IPS-18a (cell line): ENCODE measurements at regions not wholly inside any gene's neighbourhood (a gene's known extent, or its start where the extent isn't known, plus 50 kb on each side); places are given as distances from the start of the nearest gene placed in this dataset.
"Not testable (repeated sequence)": the region's sequence is repeated elsewhere in the genome, so short reads cannot be mapped to it uniquely, and the experiment has no call there.

Source experiments
- H3K27ac ChIP-seq: one replicate; pipeline ENCODE4 v1.5.1; 2013; ENCODE audit warnings: low read length
- H3K27me3 ChIP-seq: one replicate; pipeline ENCODE4 v1.6.1; 2013; ENCODE audit warnings: mild to moderate bottlenecking, low read length; ENCODE audit not compliant: control insufficient read depth, insufficient read depth
- H3K36me3 ChIP-seq: one replicate; pipeline ENCODE4 v1.6.1; 2013; ENCODE audit warnings: low read depth, low read length; ENCODE audit not compliant: control insufficient read depth
- H3K4me1 ChIP-seq: one replicate; pipeline ENCODE4 v1.6.1; 2013; ENCODE audit warnings: low read depth, low read length; ENCODE audit not compliant: control insufficient read depth
- H3K4me3 ChIP-seq: one replicate; pipeline ENCODE4 v1.5.1; 2013; ENCODE audit warnings: low read length
- H3K9ac ChIP-seq: one replicate; pipeline ENCODE4 v1.6.1; 2013; ENCODE audit warnings: mild to moderate bottlenecking, low read length, moderate library complexity
- H3K9me3 ChIP-seq: one replicate; pipeline ENCODE4 v1.6.1; 2013; ENCODE audit warnings: low read depth, low read length; ENCODE audit not compliant: control insufficient read depth

DNA sequence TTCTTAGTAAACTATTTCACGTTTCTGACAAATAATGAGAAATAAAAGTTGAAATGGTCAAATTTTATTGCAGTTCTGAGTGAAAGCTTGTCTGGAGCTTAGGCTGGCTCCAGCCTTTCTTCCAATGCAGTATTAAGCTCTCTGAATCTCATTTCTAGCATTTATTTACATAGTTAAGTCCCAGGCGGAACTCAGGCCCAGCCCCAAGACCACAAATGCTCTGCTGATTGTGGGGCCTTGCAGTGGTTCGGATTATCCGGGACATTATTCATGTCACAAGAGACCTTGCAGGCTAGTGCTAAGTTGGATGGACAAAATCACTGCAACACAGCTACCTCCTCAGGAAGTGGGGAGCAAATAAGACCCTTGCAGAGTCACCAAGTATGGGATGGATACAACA lies 2009.3 kb upstream of the CELF4 start:
- H3K9ac ChIP-seq = no peak overlapping the region
- H3K27me3 ChIP-seq = no peaks in the 10 kb centered on the region
- peaks cover 18% of the 10 kb centered on the region for H3K4me1 ChIP-seq
- H3K27ac ChIP-seq = no peak overlapping the region
- H3K36me3 ChIP-seq = no peaks in the 10 kb centered on the region
- no peaks in the 10 kb centered on the region for H3K9me3 ChIP-seq
- no peak overlapping the region for H3K4me3 ChIP-seq

DNA sequence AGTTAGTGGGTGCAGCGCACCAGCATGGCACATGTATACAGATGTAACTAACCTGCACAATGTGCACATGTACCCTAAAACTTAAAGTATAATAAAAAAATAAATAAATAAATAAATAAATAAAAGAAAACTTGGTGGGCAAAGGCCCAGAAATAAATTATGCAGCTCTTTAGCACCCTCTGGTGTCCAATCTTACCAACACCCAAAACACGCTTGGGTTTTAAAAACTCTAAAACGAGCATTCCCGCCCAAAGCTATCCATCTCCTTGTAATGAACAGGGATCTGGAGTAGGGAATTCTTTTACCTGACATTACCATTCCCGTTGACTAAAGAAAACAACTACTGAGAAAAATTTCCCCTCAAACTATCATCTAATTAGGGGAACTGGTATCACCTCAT lies 2005.9 kb upstream of the CELF4 start:
- Histone ChIP-seq H3K4me3 (no peak overlapping the region), H3K4me1 (peaks cover 13% of the 10 kb centered on the region), H3K9ac (no peak overlapping the region), H3K36me3 (no peaks in the 10 kb centered on the region), H3K9me3 (no peaks in the 10 kb centered on the region), H3K27ac (no peak overlapping the region), H3K27me3 (no peaks in the 10 kb centered on the region)

DNA sequence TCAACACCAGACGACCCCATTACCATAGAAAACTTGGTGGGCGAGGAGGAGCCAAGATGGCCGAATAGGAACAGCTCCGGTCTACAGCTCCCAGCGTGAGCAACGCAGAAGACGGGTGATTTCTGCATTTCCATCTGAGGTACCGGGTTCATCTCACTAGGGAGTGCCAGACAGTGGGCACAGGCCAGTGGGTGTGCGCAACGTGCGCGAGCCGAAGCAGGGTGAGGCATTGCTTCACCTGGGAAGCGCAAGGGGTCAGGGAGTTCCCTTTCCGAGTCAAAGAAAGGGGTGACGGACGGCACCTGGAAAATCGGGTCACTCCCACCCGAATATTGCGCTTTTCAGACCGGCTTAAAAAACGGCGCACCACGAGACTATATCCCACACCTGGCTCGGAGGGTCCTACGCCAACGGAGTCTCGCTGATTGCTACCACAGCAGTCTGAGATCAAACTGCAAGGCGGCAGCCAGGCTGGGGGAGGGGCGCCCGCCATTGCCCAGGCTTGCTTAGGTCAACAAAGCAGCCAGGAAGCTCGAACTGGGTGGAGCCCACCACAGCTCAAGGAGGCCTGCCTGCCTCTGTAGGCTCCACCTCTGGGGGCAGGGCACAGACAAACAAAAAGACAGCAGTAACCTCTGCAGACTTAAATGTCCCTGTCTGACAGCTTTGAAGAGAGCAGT lies 2000.1 kb upstream of the CELF4 start:
- not testable (repeated sequence) for H3K4me1 ChIP-seq, H3K36me3 ChIP-seq, H3K9ac ChIP-seq, H3K27me3 ChIP-seq, H3K4me3 ChIP-seq, H3K27ac ChIP-seq, H3K9me3 ChIP-seq

DNA sequence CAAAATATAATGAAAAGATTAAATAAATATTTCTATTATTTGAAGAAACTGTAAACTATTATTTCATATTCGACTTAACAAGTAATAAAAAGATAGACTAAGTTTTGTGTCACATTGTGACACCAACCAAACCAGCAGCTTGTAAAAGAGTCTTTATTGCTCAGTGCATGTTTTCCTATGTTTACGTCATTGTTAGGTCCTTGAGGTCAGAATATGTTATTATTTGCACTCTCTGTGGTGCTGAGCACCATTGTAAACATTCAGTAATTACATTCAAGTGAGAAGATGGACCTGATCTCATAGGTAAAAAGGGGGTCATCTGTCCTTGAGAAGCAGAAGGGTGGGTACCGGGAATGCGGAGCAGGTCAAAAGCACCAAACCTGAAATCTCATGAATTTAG lies 1999.1 kb upstream of the CELF4 start:
- H3K9ac ChIP-seq = no peak overlapping the region
- no peaks in the 10 kb centered on the region for H3K4me1 ChIP-seq
- H3K36me3 ChIP-seq = no peaks in the 10 kb centered on the region
- H3K9me3 ChIP-seq = no peaks in the 10 kb centered on the region
- no peak overlapping the region for H3K4me3 ChIP-seq
- no peak overlapping the region for H3K27ac ChIP-seq
- no peaks in the 10 kb centered on the region for H3K27me3 ChIP-seq

DNA sequence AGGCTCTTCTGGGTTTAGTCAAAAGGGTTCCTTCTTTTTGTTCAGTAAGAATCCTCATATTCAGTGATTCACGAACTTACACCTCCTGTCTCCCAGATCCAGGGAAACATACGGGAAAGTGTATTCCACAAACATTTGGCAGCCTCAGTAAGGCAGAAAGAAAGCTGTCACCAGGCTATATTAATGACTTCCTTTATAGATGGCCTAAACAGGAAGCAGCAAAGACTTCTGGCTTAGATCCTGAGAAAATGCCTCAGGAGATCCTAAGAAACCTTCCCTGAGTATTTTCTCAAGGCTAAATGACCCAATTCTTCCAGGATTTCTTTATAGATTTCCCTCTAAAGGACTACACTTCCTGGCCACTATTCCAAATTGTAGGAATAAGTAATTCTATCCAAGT lies 1995.5 kb upstream of the CELF4 start:
- H3K27ac ChIP-seq = no peak overlapping the region
- H3K4me3 ChIP-seq = no peak overlapping the region
- H3K9me3 ChIP-seq = no peaks in the 10 kb centered on the region
- H3K27me3 ChIP-seq = no peaks in the 10 kb centered on the region
- H3K9ac ChIP-seq = no peak overlapping the region
- no peaks in the 10 kb centered on the region for H3K36me3 ChIP-seq
- H3K4me1 ChIP-seq = no peaks in the 10 kb centered on the region

DNA sequence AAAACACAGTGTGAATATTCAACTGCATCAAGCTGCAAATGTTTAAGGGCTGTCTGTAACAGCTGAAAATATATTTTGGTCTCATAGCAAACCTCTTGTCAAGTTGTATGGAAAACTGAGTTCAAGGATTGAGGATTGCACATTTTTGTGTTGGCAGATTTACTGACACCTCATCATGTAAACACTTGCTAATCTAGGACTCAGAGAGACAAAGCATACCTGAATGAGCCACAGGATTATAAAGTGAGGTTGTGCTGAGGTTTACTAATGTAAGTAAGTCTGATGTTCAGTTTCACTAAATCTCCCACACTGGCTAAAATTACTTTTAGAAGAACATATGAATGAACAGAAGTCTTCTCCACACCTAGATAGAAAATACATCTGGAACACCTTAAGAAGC lies 1993.1 kb upstream of the CELF4 start:
- Histone ChIP-seq H3K4me3 (no peak overlapping the region), H3K36me3 (no peaks in the 10 kb centered on the region), H3K9ac (no peak overlapping the region), H3K9me3 (no peaks in the 10 kb centered on the region), H3K4me1 (no peaks in the 10 kb centered on the region), H3K27ac (no peak overlapping the region), H3K27me3 (no peaks in the 10 kb centered on the region)

DNA sequence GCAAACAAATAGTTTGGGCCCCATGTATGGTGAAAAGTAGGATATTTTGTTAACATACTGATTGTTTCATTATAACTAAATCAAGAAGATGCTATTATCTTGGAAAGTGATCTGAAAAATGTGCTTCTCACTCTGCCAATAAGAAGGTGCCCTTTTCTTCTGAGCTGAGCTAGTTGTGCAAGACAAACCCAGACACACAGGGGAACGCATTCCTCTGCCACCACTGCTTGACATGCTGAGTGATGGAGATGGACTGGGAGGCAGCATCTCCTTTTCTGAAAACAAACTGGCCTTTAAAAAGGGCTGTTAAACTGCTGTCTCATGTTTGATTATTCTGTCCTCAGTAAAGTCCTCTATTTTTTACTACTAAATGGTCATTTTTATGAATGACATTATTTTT lies 1989.9 kb upstream of the CELF4 start:
- Histone ChIP-seq H3K9me3 (no peaks in the 10 kb centered on the region), H3K36me3 (no peaks in the 10 kb centered on the region), H3K9ac (no peak overlapping the region), H3K27me3 (no peaks in the 10 kb centered on the region), H3K27ac (no peak overlapping the region), H3K4me3 (no peak overlapping the region), H3K4me1 (no peaks in the 10 kb centered on the region)

DNA sequence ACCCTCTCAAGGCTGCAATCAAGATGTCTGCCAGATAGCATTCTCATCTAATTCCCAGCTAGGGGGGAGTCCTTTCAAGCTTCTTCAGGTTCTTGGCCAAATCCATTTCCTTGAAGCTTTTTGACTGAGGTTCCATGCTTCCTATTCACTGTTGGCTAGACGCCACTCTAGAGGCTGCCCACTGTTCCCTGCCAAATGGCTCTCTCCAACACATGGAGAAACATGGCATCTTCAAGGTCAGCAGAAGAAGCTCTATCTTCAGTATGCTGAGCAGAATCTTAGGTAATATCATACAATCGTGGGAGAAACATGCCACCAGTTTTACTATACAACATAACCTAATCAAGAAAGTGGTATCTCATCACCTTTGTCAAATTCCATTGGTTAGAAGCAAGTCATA lies 1985.1 kb upstream of the CELF4 start:
- H3K9me3 ChIP-seq = no peaks in the 10 kb centered on the region

DNA sequence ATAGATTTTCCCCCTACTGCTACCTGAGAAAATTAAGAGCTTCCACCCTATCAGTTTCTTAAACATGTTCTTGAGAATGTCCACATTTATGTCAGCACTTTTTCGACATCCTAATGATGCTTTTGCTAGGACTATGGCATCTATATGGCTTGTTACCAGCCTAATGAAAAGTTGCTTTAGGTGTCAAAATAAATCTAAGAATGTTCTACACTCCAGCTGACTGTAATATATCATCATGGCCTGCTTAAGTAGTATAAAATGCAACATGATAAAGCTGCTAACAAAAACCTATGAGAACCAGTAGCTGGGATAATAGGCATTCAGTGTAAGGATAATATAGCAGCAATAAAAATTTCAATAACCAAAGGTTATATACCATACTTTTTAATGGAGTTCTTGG lies 1983.5 kb upstream of the CELF4 start:
- Histone ChIP-seq H3K9me3 (no peaks in the 10 kb centered on the region), H3K27me3 (no peaks in the 10 kb centered on the region), H3K4me1 (no peaks in the 10 kb centered on the region), H3K36me3 (no peaks in the 10 kb centered on the region), H3K27ac (no peak overlapping the region), H3K9ac (no peak overlapping the region), H3K4me3 (no peak overlapping the region)

More for the DNA sequence above, 1985.1 kb upstream of the CELF4 start:
- H3K4me1 ChIP-seq = no peaks in the 10 kb centered on the region
- H3K27me3 ChIP-seq = no peaks in the 10 kb centered on the region
- H3K36me3 ChIP-seq = no peaks in the 10 kb centered on the region
- H3K27ac ChIP-seq = no peak overlapping the region
- no peak overlapping the region for H3K9ac ChIP-seq
- no peak overlapping the region for H3K4me3 ChIP-seq

DNA sequence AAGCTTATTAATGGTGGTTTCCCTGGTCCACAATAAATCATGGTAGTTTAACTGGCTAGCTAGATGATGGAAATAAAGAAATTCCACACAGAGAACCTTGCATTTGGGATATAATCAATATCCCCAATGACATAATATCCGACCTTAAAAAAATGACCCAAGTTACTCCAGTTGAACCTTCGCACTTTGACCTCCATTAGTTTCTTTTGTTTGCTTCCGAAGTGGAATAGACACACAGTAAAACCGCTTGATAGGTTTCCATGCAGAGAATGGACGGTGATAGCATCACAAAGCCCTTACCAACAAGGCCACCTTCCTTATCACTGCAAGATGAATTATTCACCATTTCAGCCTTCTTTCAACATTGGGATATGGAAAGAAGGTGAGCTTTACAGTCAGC lies 1966.1 kb upstream of the CELF4 start:
- no peak overlapping the region for H3K9ac ChIP-seq
- H3K36me3 ChIP-seq = no peaks in the 10 kb centered on the region
- H3K9me3 ChIP-seq = no peaks in the 10 kb centered on the region
- no peaks in the 10 kb centered on the region for H3K4me1 ChIP-seq
- no peaks in the 10 kb centered on the region for H3K27me3 ChIP-seq
- no peak overlapping the region for H3K4me3 ChIP-seq
- H3K27ac ChIP-seq = no peak overlapping the region

DNA sequence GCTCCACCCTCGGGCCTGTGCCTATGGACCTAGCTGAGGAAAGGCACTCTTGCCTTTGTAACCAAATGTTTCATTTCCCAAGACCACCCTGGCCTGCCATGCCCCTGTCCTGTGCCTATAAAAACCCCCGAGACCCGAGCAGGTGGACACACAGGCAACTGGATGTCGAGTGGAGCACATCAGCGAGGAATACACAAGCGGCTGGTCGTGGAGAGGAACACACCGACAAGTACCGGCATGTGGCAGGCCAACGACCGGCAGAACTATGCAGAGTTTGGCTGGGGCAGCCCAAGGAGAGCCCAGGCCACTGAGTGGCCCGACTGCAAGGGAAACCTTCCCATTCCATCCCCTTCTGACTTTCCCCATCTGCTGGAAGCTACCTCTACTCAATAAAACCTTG lies 1963.8 kb upstream of the CELF4 start:
- H3K9ac ChIP-seq = no peak overlapping the region
- H3K27me3 ChIP-seq = no peaks in the 10 kb centered on the region
- no peaks in the 10 kb centered on the region for H3K9me3 ChIP-seq

DNA sequence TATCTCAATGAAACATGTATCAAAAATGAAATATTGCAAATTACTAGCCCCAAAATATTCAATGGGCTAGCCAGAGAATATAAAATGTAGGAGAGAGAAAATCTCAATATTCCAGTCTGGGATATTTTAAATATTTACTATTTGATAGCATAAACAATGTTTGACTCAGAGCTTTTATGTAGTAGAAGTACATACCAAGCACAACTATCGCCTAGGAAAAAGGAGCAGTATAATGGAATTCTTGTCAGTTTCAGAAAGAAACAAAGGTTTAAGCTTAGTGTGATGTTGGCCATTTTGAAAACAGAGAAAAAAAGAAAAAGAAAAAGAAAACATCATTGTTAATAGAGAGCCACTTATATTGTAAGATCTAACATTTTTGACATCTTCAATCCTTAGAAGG lies 1961.9 kb upstream of the CELF4 start:
- no peaks in the 10 kb centered on the region for H3K4me1 ChIP-seq
- H3K9me3 ChIP-seq = no peaks in the 10 kb centered on the region
- no peak overlapping the region for H3K27ac ChIP-seq
- no peaks in the 10 kb centered on the region for H3K36me3 ChIP-seq
- H3K27me3 ChIP-seq = no peaks in the 10 kb centered on the region
- H3K4me3 ChIP-seq = no peak overlapping the region
- no peak overlapping the region for H3K9ac ChIP-seq

More for the DNA sequence above, 1963.8 kb upstream of the CELF4 start:
- H3K27ac ChIP-seq = no peak overlapping the region
- no peaks in the 10 kb centered on the region for H3K36me3 ChIP-seq
- no peak overlapping the region for H3K4me3 ChIP-seq
- H3K4me1 ChIP-seq = no peaks in the 10 kb centered on the region
